NCI-H2107 (cell line): ENCODE measurements at regions not wholly inside any gene's neighbourhood (a gene's known extent, or its start where the extent isn't known, plus 50 kb on each side); places are given as distances from the start of the nearest gene placed in this dataset.
"Not testable (repeated sequence)": the region's sequence is repeated elsewhere in the genome, so short reads cannot be mapped to it uniquely, and the experiment has no call there.

Experiments used
- DNase-seq: peaks from one replicate; lab custom pipeline; 2025; lab: John Stamatoyannopoulos, UW

GRCh38 chr4:157779081-157779480 lies 393.7 kb downstream of the GASK1B start:
- no peak for DNase-seq

DNA sequence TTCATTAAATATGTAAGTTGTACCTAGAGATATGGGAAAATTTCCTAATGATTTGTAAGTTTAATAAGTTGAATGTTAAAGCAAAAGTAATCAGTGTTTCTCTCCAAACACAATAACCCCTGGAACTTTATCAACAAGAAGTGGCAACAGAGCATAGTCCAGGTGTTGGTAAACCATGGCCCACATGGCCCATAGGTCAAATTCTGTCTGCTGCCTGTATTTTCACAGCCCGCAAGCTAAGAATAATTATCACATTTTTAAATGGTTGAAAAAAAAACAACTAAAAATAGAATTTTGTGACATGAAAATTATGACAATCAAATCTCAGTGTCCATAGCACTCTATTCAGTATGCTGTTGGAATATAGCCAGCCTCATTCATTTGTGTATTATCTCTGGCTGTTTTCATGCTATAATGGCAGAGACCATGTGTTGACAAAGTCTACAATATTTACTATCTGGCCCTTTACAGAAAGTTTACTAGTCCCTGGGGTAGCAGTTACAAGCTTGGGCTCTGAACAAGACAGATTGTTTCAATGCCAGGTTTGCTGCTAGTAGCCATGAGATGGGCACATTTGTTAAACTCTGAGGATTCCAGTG lies 395.8 kb downstream of the GASK1B start:
- no peak for DNase-seq

DNA sequence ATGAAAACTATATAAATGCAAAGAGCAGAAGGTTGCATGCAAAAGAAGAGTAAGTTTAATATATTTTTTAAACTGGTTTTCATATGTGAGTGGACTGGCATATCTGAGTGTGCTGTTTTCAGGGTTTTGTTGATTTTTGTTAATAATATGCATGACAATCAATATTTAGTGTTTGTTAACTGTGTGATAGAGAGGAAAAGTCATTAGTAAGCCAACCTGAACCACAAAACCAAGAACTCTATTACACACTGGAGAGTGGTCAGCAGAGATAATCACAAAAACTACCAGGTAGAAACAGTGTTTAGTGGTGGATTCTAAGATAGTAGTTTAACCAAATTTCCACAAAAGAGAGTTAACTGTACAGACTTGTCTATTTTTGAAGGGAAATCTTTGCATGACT lies 396.9 kb downstream of the GASK1B start:
- DNase-seq = no peak

- no peak for DNase-seq
Measured at GRCh38 chr4:157772907-157773306, 399.9 kb downstream of the GASK1B start.

DNA sequence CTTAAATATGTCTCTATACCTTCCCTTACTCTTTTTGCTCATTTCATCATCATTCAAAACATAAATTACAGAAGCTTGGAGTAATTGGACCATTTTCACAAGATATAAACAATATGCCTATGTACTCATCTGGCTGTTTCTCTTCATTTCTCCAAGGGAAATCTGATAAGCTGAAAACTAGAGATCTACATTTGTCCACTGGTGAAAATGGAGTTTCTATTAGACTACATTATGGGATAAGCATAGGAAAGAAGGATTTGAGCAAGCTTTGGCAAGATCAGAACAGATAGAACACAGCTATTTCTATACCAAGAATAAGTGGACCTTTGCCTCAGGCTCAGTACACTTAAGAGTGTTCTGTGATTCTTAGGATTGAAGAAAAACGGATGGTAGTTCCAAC lies 404.4 kb downstream of the GASK1B start:
- no peak for DNase-seq

DNA sequence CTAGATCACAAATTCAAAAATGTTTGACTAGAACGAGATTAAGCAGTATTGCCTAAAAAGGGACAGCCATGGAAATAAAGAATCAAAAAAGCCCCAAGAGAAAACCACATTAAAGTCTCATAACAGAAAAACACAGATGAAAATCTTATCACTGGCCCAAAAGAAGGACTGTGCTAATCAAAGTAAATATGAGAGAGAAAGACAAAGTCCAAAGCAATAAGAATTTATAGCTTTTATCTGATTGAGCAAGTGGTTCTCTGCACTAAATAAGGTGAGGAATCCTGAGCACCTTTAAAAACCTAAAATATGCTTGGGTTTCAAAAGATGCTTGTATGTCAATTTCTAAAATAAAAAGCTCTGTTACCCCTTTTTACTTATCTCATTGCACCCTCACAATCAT lies 409.3 kb downstream of the GASK1B start:
- DNase-seq = no peak

DNA sequence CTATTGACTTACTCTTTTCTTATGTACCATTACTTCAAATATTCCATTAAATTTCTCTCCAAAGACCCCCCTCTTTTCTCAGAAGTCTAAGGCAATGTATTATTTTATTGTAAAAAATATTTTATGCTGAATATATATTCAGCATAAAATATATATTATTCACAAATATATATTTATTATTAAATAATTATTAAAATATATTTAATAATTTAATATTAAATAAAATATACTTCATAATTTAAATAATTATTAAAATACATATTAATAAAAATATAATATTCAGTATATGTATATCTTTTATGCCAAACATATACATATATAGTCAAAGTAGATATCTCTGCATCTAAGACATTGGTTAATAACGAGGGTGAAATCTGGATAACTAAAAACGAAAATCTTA lies 418.4 kb downstream of the GASK1B start:
- DNase-seq = no peak

GRCh38 chr4:157751631-157752030 lies 421.2 kb downstream of the GASK1B start:
- no peak for DNase-seq

DNA sequence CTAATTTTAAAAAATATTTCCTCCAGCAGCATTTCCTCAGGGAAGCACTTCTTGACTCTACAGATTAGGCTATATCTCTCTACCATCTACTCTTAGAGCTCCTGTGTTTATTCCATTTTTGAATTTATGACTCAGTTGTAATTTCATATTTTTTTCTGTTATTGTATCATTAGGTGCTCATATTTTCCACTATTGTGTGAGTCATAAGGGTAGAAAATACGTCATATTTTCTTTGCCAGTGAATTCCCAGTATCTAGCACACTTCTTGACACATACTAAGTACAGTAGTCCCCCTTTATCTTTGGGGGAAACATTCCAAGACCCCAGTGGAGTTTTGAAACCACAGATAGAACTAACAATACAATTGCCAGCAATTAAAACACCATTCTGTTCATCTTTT lies 431.2 kb downstream of the GASK1B start:
- no peak for DNase-seq

- DNase-seq = no peak
Measured at GRCh38 chr4:157739242-157739641, 433.6 kb downstream of the GASK1B start.

DNA sequence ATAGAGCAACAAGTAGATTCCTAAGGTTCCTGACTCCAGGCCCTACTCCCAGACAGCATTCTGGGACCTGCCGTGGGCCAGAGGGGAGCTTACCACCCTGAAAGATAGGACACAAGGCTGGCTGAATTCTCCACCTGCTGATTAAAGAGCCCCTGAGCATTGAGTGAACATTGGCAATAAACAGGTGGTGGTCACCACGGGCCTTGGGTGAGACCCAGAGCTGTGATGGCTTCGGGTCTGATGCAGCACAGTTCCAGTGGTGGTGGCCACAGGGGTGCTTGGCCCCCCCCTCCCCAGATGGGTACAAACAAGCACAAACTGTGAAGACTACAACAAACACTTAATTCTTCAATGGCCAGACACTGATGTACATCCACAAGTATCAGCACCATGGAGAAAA lies 444.6 kb downstream of the GASK1B start:
- DNase-seq = no peak

DNA sequence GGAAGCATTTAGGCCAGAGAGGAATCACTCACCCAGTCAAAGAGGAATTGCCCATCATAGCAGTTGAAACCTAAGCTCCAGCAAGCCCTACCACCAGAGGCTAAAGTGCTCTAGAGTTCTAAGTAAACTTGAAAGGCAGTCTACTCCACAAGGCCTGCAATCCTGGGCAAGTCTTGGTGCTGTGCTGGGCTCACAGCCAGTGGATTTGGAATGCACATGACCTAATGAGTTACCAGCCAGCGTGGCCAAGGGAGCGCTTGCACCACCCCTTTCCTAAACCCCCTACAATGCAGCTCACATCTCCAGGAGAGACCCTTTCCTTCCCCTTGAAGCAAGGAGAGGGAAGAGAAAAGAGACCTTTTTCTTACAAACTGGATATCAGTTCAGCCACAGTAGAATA lies 445.7 kb downstream of the GASK1B start:
- no peak for DNase-seq

DNA sequence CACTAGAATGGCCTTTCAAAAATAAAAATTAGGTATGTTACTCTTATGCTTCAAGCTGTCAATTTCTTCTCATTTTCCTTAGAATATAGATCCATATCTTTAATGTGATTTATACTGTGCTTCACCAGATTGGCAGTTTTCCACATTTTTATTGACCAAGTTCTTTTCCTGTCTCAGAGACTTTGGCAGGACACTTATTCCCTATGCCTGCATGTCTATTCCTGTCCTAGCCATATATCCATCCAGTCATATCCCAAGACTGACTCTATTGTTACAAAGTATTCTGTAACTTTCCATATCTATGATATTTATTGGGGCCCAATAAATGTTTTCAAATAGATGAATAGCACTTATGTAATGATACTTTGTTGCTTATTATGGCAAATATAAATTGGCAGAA lies 450.7 kb downstream of the GASK1B start:
- DNase-seq = no peak

- no peak for DNase-seq
Measured at GRCh38 chr4:157713342-157713741, 459.5 kb downstream of the GASK1B start.

DNA sequence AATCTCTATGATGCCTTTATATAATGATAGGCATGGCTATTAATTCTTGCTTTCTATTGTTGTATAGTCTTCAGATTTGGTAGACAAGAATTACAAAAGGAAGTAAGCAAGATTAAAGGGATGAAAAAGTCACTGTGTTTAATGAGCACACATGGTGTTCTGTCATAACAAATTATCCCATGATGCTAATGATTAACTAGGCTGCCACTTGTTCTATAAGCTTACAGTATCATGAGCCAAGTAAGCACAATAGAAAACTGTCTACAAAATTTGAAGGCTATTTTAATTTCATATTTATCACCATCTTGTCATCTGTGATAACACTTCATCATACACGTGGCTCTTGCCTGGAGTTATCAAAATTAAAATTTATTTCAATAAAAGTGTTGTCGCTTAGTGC lies 466.7 kb downstream of the GASK1B start:
- DNase-seq = no peak

GRCh38 chr4:157702831-157703230 lies 470.0 kb downstream of the GASK1B start:
- DNase-seq = no peak

GRCh38 chr4:157701695-157701994 lies 471.2 kb downstream of the GASK1B start:
- DNase-seq = no peak

- DNase-seq = no peak
Measured at GRCh38 chr4:157700898-157701694, 471.7 kb downstream of the GASK1B start.

- no peak for DNase-seq
Measured at GRCh38 chr4:157689476-157689875, 468.9 kb downstream of the GRIA2 start.

DNA sequence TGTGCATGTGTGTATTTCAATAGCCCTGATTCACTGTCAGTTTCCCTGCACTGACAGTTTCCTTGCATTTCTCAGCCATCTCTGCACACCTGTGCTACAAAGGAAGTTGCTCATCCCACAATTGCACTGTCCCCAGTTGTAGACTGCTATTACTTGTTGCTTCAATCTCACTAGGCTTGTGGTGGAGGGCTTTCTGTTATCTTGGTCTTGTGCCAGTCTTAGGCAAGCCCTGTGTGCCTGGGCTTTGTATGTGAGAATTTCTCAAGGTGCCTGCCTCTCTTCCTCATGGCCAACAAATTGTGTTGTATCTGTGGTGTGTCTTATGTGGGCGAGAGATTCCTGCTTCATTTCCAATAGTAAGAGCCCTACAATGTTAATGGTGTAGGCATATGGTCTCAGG lies 467.4 kb downstream of the GRIA2 start:
- DNase-seq = no peak

GRCh38 chr4:157679326-157679725 lies 458.8 kb downstream of the GRIA2 start:
- DNase-seq = not testable (repeated sequence)

DNA sequence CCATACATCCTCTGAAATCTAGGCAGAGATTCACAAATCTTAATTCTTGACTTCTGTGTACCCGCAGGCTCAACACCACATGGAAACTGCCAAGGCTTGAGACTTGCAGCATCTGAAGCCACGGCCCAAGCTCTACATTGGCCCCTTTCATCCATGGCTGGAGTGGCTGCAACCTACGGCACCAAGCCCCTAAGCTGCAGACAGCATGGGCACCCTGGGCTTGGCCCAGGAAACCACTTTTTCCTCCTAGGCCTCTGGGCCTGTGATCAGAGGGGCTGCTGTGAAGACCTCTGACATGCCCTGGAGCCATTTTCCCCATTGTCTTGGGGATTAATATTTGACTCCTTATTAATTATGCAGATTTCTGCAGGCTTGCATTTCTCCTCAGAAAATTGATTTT lies 457.9 kb downstream of the GRIA2 start:
- DNase-seq = no peak

- DNase-seq = no peak
Measured at GRCh38 chr4:157674699-157675098, 454.2 kb downstream of the GRIA2 start.

GRCh38 chr4:157667836-157668235 lies 447.3 kb downstream of the GRIA2 start:
- DNase-seq = no peak
